ENCODE measurements at regions not wholly inside any gene's neighbourhood (a gene's known extent, or its start where the extent isn't known, plus 50 kb on each side); places are given as distances from the start of the nearest gene placed in this dataset.

DNA sequence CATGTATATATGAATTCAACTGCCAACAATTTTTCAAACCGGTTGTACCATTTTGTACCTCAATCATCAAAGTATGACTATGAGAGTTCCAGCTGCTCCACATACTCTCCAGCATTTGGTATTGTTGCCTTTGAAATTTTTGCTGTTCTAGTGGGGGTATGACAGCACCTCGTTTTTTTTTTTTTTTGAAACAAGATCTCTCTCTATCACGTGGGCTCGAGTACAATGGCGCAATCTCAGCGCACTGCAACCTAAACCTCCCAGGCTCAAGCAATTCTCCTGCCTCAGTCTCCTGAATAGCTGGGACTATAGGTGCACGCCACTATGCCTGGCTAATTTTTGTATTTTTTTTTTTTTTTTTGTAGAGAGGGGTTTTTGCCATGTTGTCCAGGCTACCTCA is 144.7 kb upstream of the JARID2 start:
- no peaks in the 10 kb centered on the region for H3K36me3 ChIP-seq (ENCODE audit: control insufficient read depth in 2 of 3, insufficient read depth in 3 of 3, low read length in 3 of 3)
- Mint-ChIP-seq H3K27ac (no peak overlapping the region), H3K9me3 (peaks cover 0 to 11% (median 4%) of the 10 kb centered on the region in 11 donors), H3K4me1 (peaks cover 0 to 6% (median 0%) of the 10 kb centered on the region in 7 donors), H3K27me3 (peaks cover 0 to 6% (median 0%) of the 10 kb centered on the region in 5 donors), H3K4me3 (no peak overlapping the region), H3K36me3 (peaks cover 0 to 6% (median 0%) of the 10 kb centered on the region in 5 donors)
- no peaks in the 10 kb centered on the region for H3K4me1 ChIP-seq (ENCODE audit: control insufficient read depth in 2 of 2, insufficient read depth in 2 of 2, low read length in 2 of 2)
- ChIA-PET POLR2A (no interaction called here), CTCF (interaction anchor here (0.7 kb wide), 1 partner anchor 160 kb away, joined by 3 read pairs; no protein-coding TSS in a partner anchor)
- no peak overlapping the region for H3K4me3 ChIP-seq (ENCODE audit: low read length)
- no peaks in the 10 kb centered on the region for H3K9me3 ChIP-seq (ENCODE audit: control insufficient read depth in 2 of 3, low read length in 3 of 3)
- H3K27ac ChIP-seq (ENCODE audit: low read depth, low read length): no peak overlapping the region
- no peak for ATAC-seq
- intact Hi-C loops (cut with micrococcal nuclease): no loop called here
- no peak for DNase-seq
- H3K27me3 ChIP-seq (ENCODE audit: control insufficient read depth in 2 of 2, insufficient read depth in 2 of 2, low read length in 2 of 2): no peaks in the 10 kb centered on the region

DNA sequence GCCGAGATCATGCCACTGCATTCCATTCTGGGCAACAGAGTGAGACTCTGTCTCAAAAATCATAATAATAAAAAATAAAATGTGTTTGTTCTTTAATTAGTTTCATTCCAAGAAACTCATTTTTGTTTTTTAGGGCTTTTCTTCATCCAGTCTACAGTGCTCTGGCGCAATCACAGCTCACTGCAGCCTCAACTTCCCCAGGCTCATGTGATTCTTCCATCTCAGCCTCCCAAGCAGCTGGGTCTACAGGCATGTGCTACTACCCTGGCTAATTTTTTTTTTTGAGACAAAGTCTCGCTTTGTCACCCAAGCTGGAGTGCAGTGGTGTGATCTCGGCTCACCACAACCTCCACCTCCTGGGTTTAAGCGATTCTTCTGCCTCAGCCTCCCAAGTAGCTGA is 143.6 kb upstream of the JARID2 start:
- no peak overlapping the region for H3K4me3 ChIP-seq (ENCODE audit: low read length)
- Mint-ChIP-seq H3K27me3 (peaks cover 0 to 10% (median 0%) of the 10 kb centered on the region in 5 donors), H3K4me1 (peaks cover 0 to 2% (median 0%) of the 10 kb centered on the region in 7 donors), H3K36me3 (peaks cover 0 to 6% (median 3%) of the 10 kb centered on the region in 5 donors), H3K4me3 (no peak overlapping the region), H3K9me3 (peaks cover 0 to 17% (median 6%) of the 10 kb centered on the region in 11 donors), H3K27ac (no peak overlapping the region)
- ChIA-PET POLR2A (no interaction called here), CTCF (no interaction called here)
- H3K9me3 ChIP-seq (ENCODE audit: control insufficient read depth in 2 of 3, low read length in 3 of 3): no peaks in the 10 kb centered on the region
- H3K27ac ChIP-seq (ENCODE audit: low read depth, low read length): no peak overlapping the region
- DNase-seq (no peak), ATAC-seq (no peak)
- intact Hi-C loops (cut with micrococcal nuclease): no loop called here
- no peaks in the 10 kb centered on the region for H3K36me3 ChIP-seq (ENCODE audit: control insufficient read depth in 2 of 3, insufficient read depth in 3 of 3, low read length in 3 of 3)
- H3K4me1 ChIP-seq (ENCODE audit: control insufficient read depth in 2 of 2, insufficient read depth in 2 of 2, low read length in 2 of 2): no peaks in the 10 kb centered on the region
- H3K27me3 ChIP-seq (ENCODE audit: control insufficient read depth in 2 of 2, insufficient read depth in 2 of 2, low read length in 2 of 2): no peaks in the 10 kb centered on the region

GRCh38 chr6:15106958-15107643 is 138.8 kb upstream of the JARID2 start:
- ChIA-PET POLR2A (no interaction called here), CTCF (no interaction called here)
- Histone ChIP-seq H3K4me3 (ENCODE audit: low read length) (no peak overlapping the region), H3K4me1 (ENCODE audit: control insufficient read depth in 2 of 2, insufficient read depth in 2 of 2, low read length in 2 of 2) (no peaks in the 10 kb centered on the region), H3K36me3 (ENCODE audit: control insufficient read depth in 2 of 3, insufficient read depth in 3 of 3, low read length in 3 of 3) (no peaks in the 10 kb centered on the region), H3K27ac (ENCODE audit: low read depth, low read length) (no peak overlapping the region), H3K27me3 (ENCODE audit: control insufficient read depth in 2 of 2, insufficient read depth in 2 of 2, low read length in 2 of 2) (no peaks in the 10 kb centered on the region), H3K9me3 (ENCODE audit: control insufficient read depth in 2 of 3, low read length in 3 of 3) (no peaks in the 10 kb centered on the region)
- DNase-seq (no peak), ATAC-seq (no peak)
- no peak overlapping the region for H3K27ac Mint-ChIP-seq
- H3K4me3 Mint-ChIP-seq: no peak overlapping the region
- peaks cover 0 to 14% (median 5%) of the 10 kb centered on the region in 11 donors for H3K9me3 Mint-ChIP-seq
- peaks cover 0 to 6% (median 3%) of the 10 kb centered on the region in 5 donors for H3K36me3 Mint-ChIP-seq
- intact Hi-C loops (cut with micrococcal nuclease): no loop called here
- H3K27me3 Mint-ChIP-seq: peaks cover 0 to 10% (median 0%) of the 10 kb centered on the region in 5 donors
- H3K4me1 Mint-ChIP-seq: peaks cover 0 to 11% (median 4%) of the 10 kb centered on the region in 7 donors

- Histone ChIP-seq H3K27me3 (ENCODE audit: control insufficient read depth in 2 of 2, insufficient read depth in 2 of 2, low read length in 2 of 2) (no peaks in the 10 kb centered on the region), H3K4me1 (ENCODE audit: control insufficient read depth in 2 of 2, insufficient read depth in 2 of 2, low read length in 2 of 2) (no peaks in the 10 kb centered on the region), H3K4me3 (ENCODE audit: low read length) (no peak overlapping the region), H3K36me3 (ENCODE audit: control insufficient read depth in 2 of 3, insufficient read depth in 3 of 3, low read length in 3 of 3) (no peaks in the 10 kb centered on the region), H3K27ac (ENCODE audit: low read depth, low read length) (no peak overlapping the region), H3K9me3 (ENCODE audit: control insufficient read depth in 2 of 3, low read length in 3 of 3) (no peaks in the 10 kb centered on the region)
- Mint-ChIP-seq H3K36me3 (peaks cover 0 to 6% (median 3%) of the 10 kb centered on the region in 5 donors), H3K27ac (peak overlapping the region in 1 of 9 donors; percentile 38), H3K4me1 (peaks cover 0 to 11% (median 4%) of the 10 kb centered on the region in 7 donors), H3K9me3 (peaks cover 0 to 14% (median 5%) of the 10 kb centered on the region in 11 donors), H3K4me3 (no peak overlapping the region), H3K27me3 (peaks cover 0 to 10% (median 0%) of the 10 kb centered on the region in 5 donors)
- ATAC-seq: no peak
- no peak for DNase-seq
- CTCF ChIA-PET: no interaction called here
- intact Hi-C loops (cut with micrococcal nuclease): no loop called here
- POLR2A ChIA-PET: no interaction called here
These were observed 138.1 kb upstream of the JARID2 start for GRCh38 chr6:15107644-15108382.

DNA sequence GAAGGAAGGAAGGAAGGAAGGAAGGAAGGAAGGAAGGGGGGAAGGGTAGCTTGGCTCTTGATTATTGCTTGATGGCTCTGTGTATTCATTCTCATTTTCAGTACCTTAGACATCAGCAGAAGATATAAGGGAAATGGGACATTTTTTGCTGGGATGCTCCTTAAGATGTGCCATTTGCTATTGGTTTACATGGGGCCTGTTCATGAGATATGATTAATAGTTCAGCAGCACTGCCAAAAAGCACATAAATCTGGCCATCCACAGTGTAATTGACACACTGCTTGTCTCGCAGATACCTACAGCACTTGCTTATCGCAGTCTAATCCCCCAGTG is 137.5 kb upstream of the JARID2 start:
- POLR2A ChIA-PET: no interaction called here
- no peak for DNase-seq
- H3K4me1 ChIP-seq (ENCODE audit: control insufficient read depth in 2 of 2, insufficient read depth in 2 of 2, low read length in 2 of 2): no peaks in the 10 kb centered on the region
- no peaks in the 10 kb centered on the region for H3K27me3 ChIP-seq (ENCODE audit: control insufficient read depth in 2 of 2, insufficient read depth in 2 of 2, low read length in 2 of 2)
- no peaks in the 10 kb centered on the region for H3K9me3 ChIP-seq (ENCODE audit: control insufficient read depth in 2 of 3, low read length in 3 of 3)
- H3K27ac ChIP-seq (ENCODE audit: low read depth, low read length): no peak overlapping the region
- H3K36me3 ChIP-seq (ENCODE audit: control insufficient read depth in 2 of 3, insufficient read depth in 3 of 3, low read length in 3 of 3): no peaks in the 10 kb centered on the region
- Mint-ChIP-seq H3K36me3 (peaks cover 0 to 6% (median 3%) of the 10 kb centered on the region in 5 donors), H3K9me3 (peaks cover 0 to 14% (median 5%) of the 10 kb centered on the region in 11 donors), H3K4me1 (peaks cover 0 to 11% (median 4%) of the 10 kb centered on the region in 7 donors), H3K4me3 (no peak overlapping the region), H3K27me3 (peaks cover 0 to 10% (median 0%) of the 10 kb centered on the region in 5 donors), H3K27ac (no peak overlapping the region)
- CTCF ChIA-PET: no interaction called here
- intact Hi-C loops (cut with micrococcal nuclease): no loop called here
- no peak overlapping the region for H3K4me3 ChIP-seq (ENCODE audit: low read length)
- ATAC-seq: no peak

DNA sequence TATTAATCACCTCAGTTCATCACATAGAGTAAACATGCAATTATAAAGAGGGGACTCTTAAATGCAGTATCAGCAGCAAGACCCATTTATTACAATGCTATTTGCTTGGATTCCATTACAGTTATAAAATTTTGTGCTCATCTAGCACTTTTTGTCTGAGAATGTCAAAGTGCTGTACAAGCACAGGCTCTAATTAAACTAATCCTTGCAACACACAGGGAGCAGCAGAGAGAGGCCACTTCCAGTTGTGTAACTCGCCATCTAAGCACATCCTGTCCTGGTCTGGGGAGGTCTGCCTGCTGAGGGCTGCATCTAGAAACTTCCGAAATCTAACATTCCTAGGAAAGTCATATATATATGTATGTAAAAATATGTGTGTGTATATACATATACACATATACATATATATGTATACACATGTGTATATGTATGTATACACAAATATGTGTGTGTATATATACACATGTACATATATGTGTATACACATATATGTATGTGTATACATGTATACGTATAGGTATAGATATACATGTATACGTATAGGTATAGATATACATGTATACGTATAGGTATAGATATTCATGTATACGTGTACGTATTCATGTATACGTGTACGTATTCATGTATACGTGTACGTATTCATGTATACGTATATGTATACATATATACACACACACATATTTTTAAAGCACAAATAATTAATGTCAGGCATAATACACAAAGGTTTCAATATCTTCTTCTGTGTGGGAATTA is 136.4 kb upstream of the JARID2 start:
- Histone ChIP-seq H3K4me3 (ENCODE audit: low read length) (no peak overlapping the region), H3K36me3 (ENCODE audit: control insufficient read depth in 2 of 3, insufficient read depth in 3 of 3, low read length in 3 of 3) (no peaks in the 10 kb centered on the region), H3K27ac (ENCODE audit: low read depth, low read length) (no peak overlapping the region), H3K4me1 (ENCODE audit: control insufficient read depth in 2 of 2, insufficient read depth in 2 of 2, low read length in 2 of 2) (no peaks in the 10 kb centered on the region), H3K27me3 (ENCODE audit: control insufficient read depth in 2 of 2, insufficient read depth in 2 of 2, low read length in 2 of 2) (no peaks in the 10 kb centered on the region), H3K9me3 (ENCODE audit: control insufficient read depth in 2 of 3, low read length in 3 of 3) (no peaks in the 10 kb centered on the region)
- DNase-seq: no peak
- H3K27ac Mint-ChIP-seq: no peak overlapping the region
- CTCF ChIA-PET: no interaction called here
- peaks cover 0 to 11% (median 4%) of the 10 kb centered on the region in 7 donors for H3K4me1 Mint-ChIP-seq
- intact Hi-C loops (cut with micrococcal nuclease): no loop called here
- H3K36me3 Mint-ChIP-seq: peaks cover 0 to 6% (median 3%) of the 10 kb centered on the region in 5 donors
- peaks cover 0 to 4% (median 0%) of the 10 kb centered on the region in 5 donors for H3K27me3 Mint-ChIP-seq
- POLR2A ChIA-PET: no interaction called here
- H3K9me3 Mint-ChIP-seq: peaks cover 0 to 14% (median 5%) of the 10 kb centered on the region in 11 donors
- no peak for ATAC-seq
- no peak overlapping the region for H3K4me3 Mint-ChIP-seq

Measured in naive thymus-derived CD4-positive, alpha-beta T cell (primary cell).